Right ventricle myocardium inferior (tissue), 1 donor: ENCODE measurements at regions not wholly inside any gene's neighbourhood (a gene's known extent, or its start where the extent isn't known, plus 50 kb on each side); places are given as distances from the start of the nearest gene placed in this dataset.

Experiments used
- ATAC-seq: fragments of 200-7000 bp; cut with Tn5 transposase; one replicate; pipeline ENCODE4 v1.9.1; 2020; ENCODE audit warnings: mild to moderate bottlenecking, moderate library complexity
- DNase-seq: peaks from one replicate; pipeline ENCODE4 v3.0.0; 2021; ENCODE audit errors: missing footprints
- intact Hi-C: fragments of 100-400 bp; cut with DNase I; formaldehyde crosslinking; loops from one replicate; pipeline ENCODE4 v1.11.0; 2022
- donor health status: DM: no; HTN: yes; CAD: no; lungs with severe emphysema.

GRCh38 chr15:37744521-37744920 lies 189.9 kb upstream of the TMCO5A start:
- intact Hi-C loops = no loop called here
- ATAC-seq (no peak), DNase-seq (no peak)

- intact Hi-C loops = no loop called here
- no peak for DNase-seq
- ATAC-seq = no peak
Observed at GRCh38 chr15:37751401-37751800, 183.0 kb upstream of the TMCO5A start.

- DNase-seq = no peak
- no peak for ATAC-seq
- intact Hi-C loops = no loop called here
Observed at GRCh38 chr15:37756407-37756806, 178.0 kb upstream of the TMCO5A start.

- intact Hi-C loops = no loop called here
- no peak for ATAC-seq
Observed at GRCh38 chr15:37758412-37758811, 176.0 kb upstream of the TMCO5A start.

GRCh38 chr15:37764733-37765191 lies 169.7 kb upstream of the TMCO5A start:
- no peak for ATAC-seq
- no peak for DNase-seq
- intact Hi-C loops = no loop called here

More at GRCh38 chr15:37758412-37758811, 176.0 kb upstream of the TMCO5A start:
- no peak for DNase-seq

GRCh38 chr15:37765786-37766185 lies 168.7 kb upstream of the TMCO5A start:
- intact Hi-C loops = no loop called here
- no peak for DNase-seq
- ATAC-seq = no peak

- no peak for DNase-seq
- intact Hi-C loops = no loop called here
- no peak for ATAC-seq
Observed at GRCh38 chr15:37767841-37768455, 166.5 kb upstream of the TMCO5A start.

- ATAC-seq (no peak), DNase-seq (no peak)
- intact Hi-C loops = no loop called here
Observed at GRCh38 chr15:37771465-37771864, 163.0 kb upstream of the TMCO5A start.

GRCh38 chr15:37773111-37773860 lies 161.2 kb upstream of the TMCO5A start:
- no peak for DNase-seq
- ATAC-seq = no peak
- intact Hi-C loops = no loop called here

GRCh38 chr15:37774961-37775360 lies 159.5 kb upstream of the TMCO5A start:
- DNase-seq (no peak), ATAC-seq (no peak)
- intact Hi-C loops = no loop called here

GRCh38 chr15:37777006-37777405 lies 157.4 kb upstream of the TMCO5A start:
- intact Hi-C loops = no loop called here
- DNase-seq (no peak), ATAC-seq (no peak)

- ATAC-seq (no peak), DNase-seq (no peak)
- intact Hi-C loops = no loop called here
Observed at GRCh38 chr15:37783290-37783689, 151.2 kb upstream of the TMCO5A start.

GRCh38 chr15:37788330-37788729 lies 146.1 kb upstream of the TMCO5A start:
- DNase-seq (no peak), ATAC-seq (no peak)
- intact Hi-C loops = no loop called here

- no peak for DNase-seq
- intact Hi-C loops = no loop called here
- no peak for ATAC-seq
Observed at GRCh38 chr15:37788767-37789396, 145.6 kb upstream of the TMCO5A start.

- ATAC-seq = no peak
- intact Hi-C loops = no loop called here
Observed at GRCh38 chr15:37789397-37789786, 145.0 kb upstream of the TMCO5A start.

GRCh38 chr15:37789881-37790280 lies 144.6 kb upstream of the TMCO5A start:
- intact Hi-C loops = no loop called here
- ATAC-seq (no peak), DNase-seq (no peak)

More at GRCh38 chr15:37789397-37789786, 145.0 kb upstream of the TMCO5A start:
- DNase-seq = no peak

- intact Hi-C loops = no loop called here
- ATAC-seq = no peak
- no peak for DNase-seq
Observed at GRCh38 chr15:37791693-37792092, 142.7 kb upstream of the TMCO5A start.

GRCh38 chr15:37792351-37792750 lies 142.1 kb upstream of the TMCO5A start:
- intact Hi-C loops = no loop called here

GRCh38 chr15:37793851-37794250 lies 140.6 kb upstream of the TMCO5A start:
- intact Hi-C loops = no loop called here
- DNase-seq (no peak), ATAC-seq (no peak)

More at GRCh38 chr15:37792351-37792750, 142.1 kb upstream of the TMCO5A start:
- no peak for DNase-seq
- ATAC-seq = no peak

GRCh38 chr15:37794947-37795346 lies 139.5 kb upstream of the TMCO5A start:
- intact Hi-C loops = no loop called here
- no peak for ATAC-seq

More at GRCh38 chr15:37794947-37795346, 139.5 kb upstream of the TMCO5A start:
- DNase-seq = no peak
